Sigmoid colon (tissue), 4 donors: ENCODE measurements at regions not wholly inside any gene's neighbourhood (a gene's known extent, or its start where the extent isn't known, plus 50 kb on each side); places are given as distances from the start of the nearest gene placed in this dataset.

Source experiments
- CTCF ChIP-seq, 4 experiments: fragments of 450-650 bp in 3 of 4; fragments of 200-600 bp in 1 of 4; IDR thresholded peaks; one replicate each; pipeline ENCODE4 v1.5.1; 2016 to 2019; ENCODE audit warnings: antibody characterized with exemption in 4 of 4, mild to moderate bottlenecking in 3 of 4, moderate library complexity in 2 of 4
- EP300 ChIP-seq, 4 donors: sonication (generic); formaldehyde crosslinking; IDR thresholded peaks; one replicate each; pipeline ENCODE4 v1.6.1; 2017; ENCODE audit warnings: antibody characterized with exemption in 4 of 4
- POLR2A ChIP-seq, 2 donors: fragments of 450-650 bp; IDR thresholded peaks; one replicate each; pipeline ENCODE4 v1.6.1; 2016; ENCODE audit warnings: antibody characterized with exemption in 2 of 2, mild to moderate bottlenecking in 2 of 2, moderate library complexity in 2 of 2
- POLR2AphosphoS5 ChIP-seq, 4 donors: sonication (generic); formaldehyde crosslinking; IDR thresholded peaks; one replicate each; pipeline ENCODE4 v1.6.1; 2017; ENCODE audit warnings: antibody characterized with exemption in 4 of 4

- TF ChIP-seq CTCF (IDR thresholded peaks at IDR 0.05) = no peak
- TF ChIP-seq POLR2AphosphoS5 (IDR thresholded peaks at IDR 0.05) = no peak
- TF ChIP-seq EP300 (IDR thresholded peaks at IDR 0.05) = no peak
- TF ChIP-seq POLR2A (IDR thresholded peaks at IDR 0.05) = no peak
These were observed 148.9 kb downstream of the ENC1 start for GRCh38 chr5:74491586-74491985.
